RWPE1 (cell line): ENCODE measurements at regions not wholly inside any gene's neighbourhood (a gene's known extent, or its start where the extent isn't known, plus 50 kb on each side); places are given as distances from the start of the nearest gene placed in this dataset.
"Not testable (repeated sequence)": the region's sequence is repeated elsewhere in the genome, so short reads cannot be mapped to it uniquely, and the experiment has no call there.

Experiments
- CTCF ChIA-PET: fragments of 350-600 bp; sonication (Branson Sonifier 250); formaldehyde crosslinking; extraction: SDS; loops from one replicate; lab custom pipeline; 2021; lab: Yijun Ruan, JAX
- POLR2A ChIA-PET: fragments of 400-600 bp; formaldehyde crosslinking; extraction: SDS; loops from one replicate; lab custom pipeline; 2020; ENCODE audit warnings: antibody characterized with exemption; ENCODE audit not compliant: low non-redundant PET; lab: Yijun Ruan, JAX
- DNase-seq: peaks from one replicate; pipeline ENCODE4 v3.0.0; 2012; ENCODE audit warnings: low spot score
- H3K27ac ChIP-seq: fragments of 450-650 bp; 2 replicates; pipeline ENCODE4 v1.5.1; 2017

DNA sequence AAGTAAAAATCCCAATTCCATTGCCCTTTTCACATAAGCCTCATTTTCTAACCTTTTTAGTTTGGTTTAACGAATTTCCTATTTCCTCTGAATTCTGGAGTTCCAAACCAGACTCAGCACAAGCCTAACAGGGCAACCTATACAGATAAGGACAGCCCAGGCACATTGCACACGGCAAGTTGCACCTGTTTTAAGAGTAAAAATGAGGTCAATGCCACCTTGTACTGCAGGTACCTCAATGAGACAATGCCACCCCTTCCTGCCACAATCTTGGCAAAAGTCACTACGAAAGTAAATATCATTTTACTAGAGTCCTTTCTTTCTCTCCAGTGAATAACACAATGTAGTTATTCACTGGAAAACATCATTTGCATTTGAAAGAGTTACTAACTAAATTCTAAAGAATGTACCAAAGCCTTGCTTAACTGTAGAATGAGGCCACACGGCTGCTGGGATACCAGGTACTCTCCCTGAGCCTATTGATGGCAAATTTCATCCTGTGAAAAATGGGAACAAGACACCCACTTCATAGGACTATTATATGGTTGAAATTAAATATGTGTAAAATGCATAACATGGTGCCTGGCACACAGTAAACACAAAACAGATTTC lies 117.2 kb upstream of the NBPF9 start:
- H3K27ac ChIP-seq, CTCF ChIA-PET, DNase-seq, POLR2A ChIA-PET: not testable (repeated sequence)

DNA sequence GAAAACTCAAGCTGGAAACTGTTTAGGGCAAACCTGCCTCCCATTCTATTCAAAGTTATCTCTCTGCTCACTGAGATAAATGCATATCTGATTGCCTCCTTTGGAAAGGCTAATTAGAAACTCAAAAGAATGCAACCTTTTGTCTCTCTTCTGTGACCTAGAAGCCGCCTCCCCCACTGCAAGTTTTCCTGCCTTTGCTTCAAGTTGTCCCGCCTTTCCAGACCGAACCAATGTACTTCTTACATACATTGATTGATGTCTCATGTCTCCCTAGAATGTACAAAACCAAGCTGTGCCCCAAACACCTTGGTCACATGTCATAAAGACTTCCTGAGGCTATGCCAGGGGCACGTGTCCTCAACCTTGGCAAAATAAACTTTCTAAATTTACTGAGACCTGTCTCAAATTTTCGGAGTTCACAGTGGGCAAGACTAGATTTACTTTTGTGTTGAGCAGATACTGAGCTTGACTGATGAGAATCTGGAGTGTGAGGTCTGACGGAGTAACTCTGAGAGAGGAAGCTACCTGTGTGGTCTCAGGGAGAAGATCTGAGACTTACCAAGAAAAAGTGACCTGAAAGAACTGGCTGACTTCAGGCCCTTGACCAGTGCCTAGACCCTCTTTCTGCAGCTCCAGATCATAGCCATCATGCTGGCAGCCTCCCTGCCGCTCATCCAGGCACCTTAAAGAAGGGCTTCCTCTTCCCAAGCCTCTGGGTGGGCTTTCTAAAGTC lies 124.7 kb upstream of the NBPF9 start:
- peak overlapping the region; percentile 83 for H3K27ac ChIP-seq
- CTCF ChIA-PET, DNase-seq, POLR2A ChIA-PET: not testable (repeated sequence)

DNA sequence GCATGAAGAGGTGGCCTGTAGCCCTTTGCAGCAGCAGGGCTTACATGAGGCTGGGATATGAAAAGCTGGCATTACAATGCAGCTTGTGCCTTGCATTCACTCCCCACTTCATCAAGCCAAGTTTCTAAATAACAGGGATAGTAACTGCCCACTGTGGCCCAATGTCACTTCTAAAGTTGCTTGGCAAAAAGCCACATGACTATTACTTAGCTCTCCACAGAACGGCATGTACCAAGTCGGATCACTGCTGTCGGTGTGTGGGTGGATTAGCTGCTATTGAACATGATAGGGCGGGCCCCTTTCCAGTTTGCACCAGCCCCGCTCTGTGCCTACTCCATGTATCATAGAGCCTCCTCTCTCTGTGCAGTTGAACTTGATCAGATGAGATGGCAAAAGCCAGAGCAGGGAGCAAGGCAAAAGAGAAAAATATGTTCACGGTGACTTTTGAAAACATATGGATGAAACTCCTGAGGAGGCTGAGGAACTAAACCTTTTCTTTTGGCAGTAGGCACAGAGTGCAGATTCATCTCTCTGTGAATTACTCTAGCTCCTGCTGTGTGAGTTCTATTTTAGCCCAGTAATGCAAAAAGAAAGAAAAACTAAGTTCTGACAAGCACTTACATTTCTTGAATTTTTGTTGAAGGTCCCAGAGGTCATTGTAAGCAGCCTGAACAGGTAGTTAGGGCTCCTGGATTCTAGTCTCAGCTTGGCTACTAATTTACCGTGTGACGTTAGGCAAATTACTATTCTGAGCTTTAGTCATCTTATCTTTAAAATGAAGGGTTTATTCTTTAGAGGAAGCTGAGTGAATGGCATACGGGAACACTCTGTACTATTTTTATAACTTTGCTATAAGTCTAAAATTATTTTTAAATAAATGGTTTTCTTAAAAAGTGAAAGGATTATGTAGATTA lies 125.6 kb upstream of the NBPF9 start:
- POLR2A ChIA-PET, CTCF ChIA-PET, DNase-seq: not testable (repeated sequence)
- peak overlapping the region; percentile 83 for H3K27ac ChIP-seq

DNA sequence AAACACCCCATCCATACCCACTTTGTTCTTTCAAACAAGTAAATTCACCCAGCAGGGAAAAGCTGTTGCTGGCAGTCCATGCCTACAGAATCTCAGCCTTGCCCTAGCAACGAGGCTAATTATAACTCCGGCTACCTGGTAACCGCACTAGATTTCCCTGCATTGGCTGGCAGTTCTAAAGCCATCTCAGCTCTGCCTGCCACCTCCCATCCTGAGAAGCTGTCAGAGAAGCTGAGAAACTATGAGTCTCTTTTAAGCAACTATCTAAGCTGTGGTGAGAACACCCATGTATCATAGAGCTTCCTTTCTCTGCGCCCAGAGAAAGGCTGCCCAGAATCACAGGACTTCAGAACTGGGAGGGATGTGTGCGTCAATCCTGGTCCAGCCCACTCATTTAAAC lies 126.5 kb upstream of the NBPF9 start:
- CTCF ChIA-PET, H3K27ac ChIP-seq, POLR2A ChIA-PET, DNase-seq: not testable (repeated sequence)

DNA sequence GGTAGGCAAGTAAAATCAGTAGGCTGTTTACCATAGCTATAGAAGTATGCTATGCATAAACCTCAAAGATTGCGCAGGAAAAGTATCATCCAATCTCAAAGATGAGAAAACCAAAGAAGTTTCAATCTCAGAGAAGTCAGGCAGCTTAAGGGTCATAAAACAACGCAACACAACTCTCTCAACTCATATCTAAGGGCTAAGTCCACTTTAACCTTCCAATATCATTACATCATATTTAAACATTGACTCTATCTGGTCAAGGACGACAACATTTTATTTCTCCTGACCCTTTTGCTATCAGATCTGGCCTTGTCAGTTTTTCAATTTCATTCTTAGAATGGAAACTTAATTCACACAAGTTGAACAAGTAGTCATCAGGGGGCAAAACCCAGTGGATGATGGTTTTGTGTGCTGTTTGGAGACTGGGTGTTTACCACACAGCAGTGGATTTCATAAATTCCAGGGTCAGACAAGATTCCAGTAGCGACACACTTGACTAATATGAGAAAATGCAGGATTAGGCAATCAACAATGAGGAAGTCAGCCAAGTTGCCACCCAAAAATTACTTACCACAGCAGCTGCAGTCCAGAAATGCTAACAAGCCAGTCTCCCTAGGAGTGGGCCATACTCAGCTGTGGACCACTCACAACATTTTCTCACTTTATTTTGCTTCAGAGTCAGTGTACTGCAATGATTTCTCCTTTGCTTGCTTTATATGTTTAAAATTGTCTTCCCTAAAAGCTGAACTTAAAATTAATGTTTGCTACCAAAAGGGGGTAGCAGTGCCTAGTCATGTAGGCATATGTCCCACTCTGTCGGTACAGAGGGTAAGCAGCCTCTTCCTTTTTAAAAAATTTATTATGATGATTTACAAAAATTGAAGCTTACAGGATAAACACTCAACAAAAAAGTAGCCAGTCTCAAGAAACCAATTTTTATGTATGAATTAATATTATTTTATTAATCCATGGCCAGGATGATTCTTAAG lies 131.9 kb upstream of the NBPF9 start:
- CTCF ChIA-PET, POLR2A ChIA-PET, H3K27ac ChIP-seq: not testable (repeated sequence)

DNA sequence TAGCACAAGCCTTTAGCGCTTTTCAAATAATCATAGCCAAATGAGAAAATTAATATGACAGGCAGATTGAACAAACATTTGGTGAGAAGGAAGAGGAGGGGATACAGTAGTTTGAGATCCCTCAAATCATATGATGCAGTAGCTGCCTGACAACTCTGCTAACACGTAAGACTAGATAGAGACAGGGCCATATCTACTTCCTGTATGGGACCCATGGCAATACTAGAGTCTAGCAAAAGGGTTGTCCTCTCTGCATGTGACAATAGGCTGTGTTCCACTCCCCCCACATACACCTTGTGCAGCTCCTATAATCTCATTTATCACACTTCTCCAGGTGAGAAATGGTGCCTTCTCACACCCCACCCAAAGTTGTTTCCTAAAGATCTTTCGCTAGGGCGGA lies 134.2 kb upstream of the NBPF9 start:
- CTCF ChIA-PET, POLR2A ChIA-PET, DNase-seq, H3K27ac ChIP-seq: not testable (repeated sequence)

More for the DNA sequence above, 131.9 kb upstream of the NBPF9 start:
- not testable (repeated sequence) for DNase-seq

DNA sequence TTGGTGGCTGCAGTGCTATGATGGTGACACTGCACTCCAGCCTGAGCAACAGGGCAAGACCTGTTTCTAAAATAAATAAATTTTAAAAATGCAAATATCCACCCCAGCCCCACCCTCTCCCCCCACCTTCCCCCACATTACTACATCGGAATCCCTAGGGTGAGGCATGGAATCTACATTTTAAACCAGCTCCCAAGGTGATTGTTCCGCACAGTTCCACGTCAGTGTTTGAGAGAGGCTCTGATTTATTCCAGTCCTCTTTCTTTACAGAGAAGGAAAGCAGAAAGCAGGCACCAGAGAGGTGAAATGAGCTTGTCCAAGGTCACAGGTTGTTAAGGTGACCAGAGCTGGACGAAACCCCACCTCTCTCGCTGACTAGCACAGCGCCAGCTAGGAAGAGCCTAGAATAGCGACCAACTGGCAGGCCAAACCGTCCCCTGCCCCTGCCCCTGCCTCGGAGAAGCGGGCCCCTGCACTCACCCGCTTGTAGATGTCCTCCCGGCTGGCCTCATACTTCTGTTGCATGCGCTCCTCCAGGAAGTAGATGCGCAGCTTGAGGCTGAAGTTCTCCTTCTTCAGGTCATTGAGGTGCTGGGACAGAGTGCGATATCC lies 136.7 kb upstream of the NBPF9 start:
- POLR2A ChIA-PET, CTCF ChIA-PET, DNase-seq, H3K27ac ChIP-seq: not testable (repeated sequence)

DNA sequence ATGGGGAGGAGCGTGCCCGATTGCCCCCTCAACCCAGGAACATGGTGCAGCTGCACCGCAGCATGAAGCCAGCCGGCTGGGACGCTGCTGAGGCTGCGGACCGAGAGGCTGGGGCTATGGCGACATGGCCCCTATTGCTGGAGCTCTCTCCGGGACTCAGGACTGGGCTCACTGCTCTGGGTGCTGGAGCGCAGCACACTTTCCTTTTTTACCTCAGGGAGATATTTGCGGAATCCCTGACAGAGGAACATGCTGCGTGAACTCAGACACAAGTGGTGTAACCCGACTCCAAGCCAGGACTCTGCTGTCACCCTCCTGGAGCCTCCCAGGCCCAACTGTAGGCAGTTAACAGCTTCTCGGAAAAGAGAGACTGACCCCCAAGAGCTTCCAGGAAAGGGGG lies 137.2 kb upstream of the NBPF9 start:
- CTCF ChIA-PET, DNase-seq, POLR2A ChIA-PET, H3K27ac ChIP-seq: not testable (repeated sequence)

DNA sequence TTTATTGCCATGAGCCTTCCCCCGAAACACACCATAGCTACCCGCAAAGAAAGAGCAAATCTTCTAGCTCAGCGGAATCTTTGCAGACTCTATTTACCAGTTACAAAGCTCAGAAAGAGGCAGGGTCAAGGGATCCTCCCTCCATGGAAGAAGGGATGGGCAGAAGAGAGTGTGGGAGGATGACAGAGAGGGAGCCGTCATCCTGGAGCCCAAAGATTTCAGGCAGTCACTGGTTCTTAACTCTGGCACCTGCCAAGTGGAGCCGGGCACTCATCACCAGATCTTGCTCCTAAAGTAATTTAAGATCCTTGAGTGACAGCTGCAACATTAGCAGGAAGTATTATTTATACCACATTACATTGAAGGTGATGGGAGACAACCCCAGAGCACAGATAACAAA lies 137.9 kb upstream of the NBPF9 start:
- CTCF ChIA-PET, H3K27ac ChIP-seq, POLR2A ChIA-PET, DNase-seq: not testable (repeated sequence)

DNA sequence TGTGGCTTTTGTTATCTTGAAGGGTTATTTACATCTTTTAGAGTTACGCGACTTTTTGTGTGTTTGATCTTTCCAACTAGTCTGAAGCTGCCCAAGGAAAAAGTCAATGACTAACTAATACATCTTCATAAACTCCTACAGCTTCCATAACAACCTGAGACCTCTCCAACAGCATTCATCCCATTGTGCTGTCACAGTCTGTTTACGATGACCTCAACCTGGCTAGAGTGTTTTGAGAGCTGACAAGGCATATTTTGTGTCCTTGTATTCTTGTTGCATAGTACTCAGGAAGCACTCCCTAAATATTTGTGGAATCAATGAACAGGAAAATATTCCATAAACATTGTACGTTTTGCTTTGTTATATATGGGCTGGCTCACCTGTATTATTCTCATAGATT lies 140.2 kb upstream of the NBPF9 start:
- H3K27ac ChIP-seq, POLR2A ChIA-PET, DNase-seq, CTCF ChIA-PET: not testable (repeated sequence)

DNA sequence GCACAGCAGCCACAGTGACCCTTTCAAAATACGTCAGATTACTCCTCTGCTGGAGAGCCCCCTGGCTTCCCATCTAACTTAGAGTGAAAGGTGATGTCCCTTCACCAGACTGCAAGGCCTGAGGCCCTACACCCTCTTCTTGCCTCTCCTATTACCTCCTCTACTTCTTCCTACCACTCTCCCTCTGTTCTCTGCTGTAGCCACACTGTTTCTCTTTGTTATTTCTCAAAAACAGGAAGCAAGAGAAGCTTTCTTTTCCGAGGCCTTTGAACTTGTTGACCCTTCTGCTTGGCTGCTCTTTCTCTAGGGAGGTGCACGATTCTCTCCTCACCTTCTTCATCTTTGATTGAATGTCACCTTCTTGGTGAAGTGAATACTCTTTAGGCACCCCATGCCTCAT lies 141.3 kb upstream of the NBPF9 start:
- DNase-seq, H3K27ac ChIP-seq, CTCF ChIA-PET, POLR2A ChIA-PET: not testable (repeated sequence)

DNA sequence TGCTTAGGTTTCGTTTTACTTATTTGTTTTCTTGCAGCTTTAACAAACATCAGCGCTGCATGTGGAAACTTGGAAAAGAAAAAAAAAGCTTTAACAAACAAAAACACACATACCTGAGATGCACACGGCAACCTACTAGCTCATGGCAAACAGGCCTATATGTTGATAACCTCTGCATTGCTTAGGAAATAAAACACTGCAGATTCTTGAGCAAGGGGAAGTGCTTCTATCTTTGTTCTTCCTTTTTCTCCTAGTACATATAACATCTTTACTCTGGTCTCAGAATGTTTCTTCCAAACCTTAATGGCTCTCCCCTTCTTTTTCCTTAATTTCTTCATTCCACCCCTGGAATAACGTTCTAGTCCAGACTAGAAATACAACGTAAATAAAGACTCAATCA lies 142.9 kb upstream of the NBPF9 start:
- CTCF ChIA-PET, DNase-seq, POLR2A ChIA-PET, H3K27ac ChIP-seq: not testable (repeated sequence)

DNA sequence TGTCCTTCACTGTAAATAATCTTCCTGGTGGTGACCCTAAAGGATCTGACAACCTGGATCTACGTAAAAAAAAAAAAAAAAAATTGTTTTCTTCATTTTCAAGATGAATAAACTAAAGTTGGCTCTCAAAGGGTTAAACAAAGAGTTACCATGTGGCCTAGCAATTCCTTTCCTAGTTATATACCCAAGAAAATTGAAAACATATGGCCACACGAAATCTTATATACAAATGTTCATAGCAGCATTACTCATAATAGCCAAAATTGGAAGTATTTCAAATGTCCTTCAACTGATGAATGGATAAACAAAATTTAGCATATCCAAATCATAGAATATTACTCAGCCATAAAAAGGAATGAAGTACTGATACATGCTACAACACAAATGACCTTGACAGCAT lies 145.3 kb upstream of the NBPF9 start:
- POLR2A ChIA-PET, DNase-seq, H3K27ac ChIP-seq, CTCF ChIA-PET: not testable (repeated sequence)

DNA sequence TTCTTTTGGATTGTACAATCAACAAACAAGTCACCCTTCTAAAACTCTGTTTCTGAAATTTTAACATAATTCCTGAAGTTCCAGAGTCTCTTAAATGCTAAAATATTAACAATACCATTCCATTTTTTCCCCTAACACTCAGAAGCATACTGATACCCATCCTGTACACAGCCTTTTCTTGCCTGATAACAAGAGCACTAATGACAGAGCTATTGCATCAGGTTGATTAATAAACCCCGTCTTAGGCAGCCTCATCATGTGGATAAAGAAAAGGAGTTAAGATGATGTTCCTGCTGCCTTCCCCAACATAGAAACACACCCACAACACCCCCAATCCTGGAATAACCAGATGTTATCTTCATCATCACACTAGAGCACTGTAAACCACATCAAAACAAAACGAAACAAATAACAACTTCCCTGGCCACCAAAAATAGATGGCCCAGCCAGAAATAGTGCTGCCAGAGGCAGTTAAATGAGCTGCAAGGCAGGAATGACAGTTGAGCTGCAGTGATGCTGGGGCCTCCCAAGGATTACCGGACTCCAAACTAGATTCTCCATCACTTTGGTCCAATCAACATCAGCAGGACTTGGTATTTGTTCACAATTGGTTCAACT lies 146.6 kb upstream of the NBPF9 start:
- H3K27ac ChIP-seq, DNase-seq, CTCF ChIA-PET, POLR2A ChIA-PET: not testable (repeated sequence)
